GM12864 (cell line): ENCODE measurements at regions not wholly inside any gene's neighbourhood (a gene's known extent, or its start where the extent isn't known, plus 50 kb on each side); places are given as distances from the start of the nearest gene placed in this dataset.

Experiments
- DNase-seq: peaks from one replicate; pipeline ENCODE4 v3.0.0-alpha.2; 2011; ENCODE audit warnings: low read depth
- H3K4me3 ChIP-seq: 2 replicates; pipeline ENCODE4 v1.5.1; 2011; ENCODE audit warnings: mild to moderate bottlenecking, low read depth, low read length, control low read depth
- TF ChIP-seq, protein P1 (sequence below): IDR thresholded peaks from 2 replicates; pipeline ENCODE4 v1.5.1; 2011; ENCODE audit warnings: low read depth, mild to moderate bottlenecking, moderate library complexity, low read length, control low read depth, inconsistent platforms; ENCODE audit errors: missing control alignments

DNA sequence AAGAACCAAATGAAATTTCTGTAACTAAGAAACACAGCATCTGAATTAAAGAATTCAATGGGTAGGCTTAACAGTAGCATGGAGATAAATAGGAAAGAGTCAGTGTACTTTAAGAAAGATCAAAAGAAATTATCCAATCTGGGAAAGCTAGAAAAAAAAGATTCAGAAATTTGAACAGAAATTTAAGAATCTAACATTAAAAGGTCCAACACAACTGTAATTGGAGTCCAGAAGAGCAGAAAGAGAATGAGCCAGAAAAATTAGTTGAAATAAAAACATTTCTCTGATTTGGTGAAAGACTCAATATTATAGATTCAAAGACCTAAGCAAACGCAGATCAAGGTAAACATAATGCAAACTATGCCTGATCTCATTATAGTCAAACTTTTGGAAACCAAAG, 187.1 kb downstream of the C3orf38 start:
- no peak overlapping the region for H3K4me3 ChIP-seq
- TF ChIP-seq, protein P1, sequence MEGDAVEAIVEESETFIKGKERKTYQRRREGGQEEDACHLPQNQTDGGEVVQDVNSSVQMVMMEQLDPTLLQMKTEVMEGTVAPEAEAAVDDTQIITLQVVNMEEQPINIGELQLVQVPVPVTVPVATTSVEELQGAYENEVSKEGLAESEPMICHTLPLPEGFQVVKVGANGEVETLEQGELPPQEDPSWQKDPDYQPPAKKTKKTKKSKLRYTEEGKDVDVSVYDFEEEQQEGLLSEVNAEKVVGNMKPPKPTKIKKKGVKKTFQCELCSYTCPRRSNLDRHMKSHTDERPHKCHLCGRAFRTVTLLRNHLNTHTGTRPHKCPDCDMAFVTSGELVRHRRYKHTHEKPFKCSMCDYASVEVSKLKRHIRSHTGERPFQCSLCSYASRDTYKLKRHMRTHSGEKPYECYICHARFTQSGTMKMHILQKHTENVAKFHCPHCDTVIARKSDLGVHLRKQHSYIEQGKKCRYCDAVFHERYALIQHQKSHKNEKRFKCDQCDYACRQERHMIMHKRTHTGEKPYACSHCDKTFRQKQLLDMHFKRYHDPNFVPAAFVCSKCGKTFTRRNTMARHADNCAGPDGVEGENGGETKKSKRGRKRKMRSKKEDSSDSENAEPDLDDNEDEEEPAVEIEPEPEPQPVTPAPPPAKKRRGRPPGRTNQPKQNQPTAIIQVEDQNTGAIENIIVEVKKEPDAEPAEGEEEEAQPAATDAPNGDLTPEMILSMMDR = no peak
- no peak for DNase-seq

DNA sequence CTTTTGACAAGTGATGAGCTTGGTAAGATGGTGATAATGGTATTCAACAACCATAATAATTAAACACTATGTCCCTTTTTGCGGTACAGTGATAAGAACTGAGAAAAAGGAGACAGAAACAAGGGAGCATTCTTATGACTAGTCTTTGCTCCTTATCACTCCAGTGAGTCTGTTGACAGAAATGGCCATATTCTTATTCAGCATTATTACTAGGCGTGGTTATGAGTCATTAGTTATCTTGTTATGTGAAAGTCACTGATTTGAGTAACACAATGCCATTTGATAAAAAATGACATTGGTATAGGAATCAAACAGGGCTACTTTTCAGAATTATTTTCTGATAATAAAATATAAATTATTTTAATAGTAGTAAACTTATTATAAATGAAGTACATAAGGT, 193.5 kb downstream of the C3orf38 start:
- H3K4me3 ChIP-seq = no peak overlapping the region
- no peak for DNase-seq
- TF ChIP-seq, protein P1 = no peak

DNA sequence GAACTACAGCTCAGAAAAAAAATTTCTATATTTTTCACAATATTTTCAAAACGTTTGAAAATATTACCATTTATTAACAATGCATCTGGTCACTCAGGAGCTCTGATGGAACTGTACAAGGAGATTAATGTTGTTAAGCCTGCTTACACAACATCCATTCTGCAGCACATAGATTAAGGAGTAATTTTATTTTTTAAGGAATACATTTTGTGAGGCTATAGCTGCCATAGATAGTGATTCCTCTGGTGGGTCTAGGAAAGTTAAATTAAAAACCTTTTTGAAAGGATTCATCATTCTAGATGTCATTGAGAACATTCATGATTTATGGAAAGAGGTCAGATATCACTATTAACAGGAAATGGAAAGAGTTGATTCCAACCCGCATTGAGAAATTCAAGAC, 196.9 kb downstream of the C3orf38 start:
- no peak for DNase-seq
- H3K4me3 ChIP-seq = no peak overlapping the region
- TF ChIP-seq, protein P1 = no peak

DNA sequence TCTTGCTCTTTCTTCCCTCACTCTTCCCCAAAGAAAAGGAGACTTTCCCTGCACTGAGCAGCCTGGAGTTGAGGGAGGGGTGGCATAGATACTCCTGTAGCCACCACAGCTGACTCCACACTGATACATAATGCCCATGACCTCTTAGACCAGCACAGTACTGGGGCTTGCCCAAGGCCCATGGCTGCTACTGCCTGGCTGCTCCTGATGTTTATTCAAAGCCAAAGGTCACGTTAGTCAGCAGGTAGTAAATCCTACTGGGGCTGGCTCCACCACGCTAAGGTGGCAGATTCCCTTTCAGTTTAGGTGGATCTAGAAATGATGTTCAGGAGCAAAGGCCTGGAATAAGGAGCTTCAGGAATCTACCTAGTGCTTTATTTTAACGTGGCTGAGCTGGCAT, 212.7 kb downstream of the C3orf38 start:
- TF ChIP-seq, protein P1 = no peak
- DNase-seq = no peak
- no peak overlapping the region for H3K4me3 ChIP-seq

DNA sequence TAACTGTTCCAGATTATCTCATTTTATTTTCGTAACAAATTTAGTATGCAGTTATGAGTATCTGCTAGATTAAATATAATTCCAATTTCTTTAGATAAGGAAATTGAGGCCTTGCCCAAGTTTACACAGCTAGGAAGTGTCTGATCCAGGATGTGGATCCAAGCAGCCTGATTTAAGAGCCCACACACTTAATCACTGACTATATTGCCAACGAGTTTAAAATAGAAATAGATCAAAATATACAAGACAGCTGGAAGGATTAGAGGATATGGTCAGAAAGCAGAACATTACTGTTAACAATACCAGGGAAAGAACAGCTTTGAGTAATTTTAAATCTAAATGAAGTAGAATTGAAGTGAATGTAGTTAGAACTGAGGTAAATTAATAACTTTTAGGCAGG, 215.2 kb downstream of the C3orf38 start:
- H3K4me3 ChIP-seq = no peak overlapping the region
- TF ChIP-seq, protein P1 = no peak
- DNase-seq = no peak

DNA sequence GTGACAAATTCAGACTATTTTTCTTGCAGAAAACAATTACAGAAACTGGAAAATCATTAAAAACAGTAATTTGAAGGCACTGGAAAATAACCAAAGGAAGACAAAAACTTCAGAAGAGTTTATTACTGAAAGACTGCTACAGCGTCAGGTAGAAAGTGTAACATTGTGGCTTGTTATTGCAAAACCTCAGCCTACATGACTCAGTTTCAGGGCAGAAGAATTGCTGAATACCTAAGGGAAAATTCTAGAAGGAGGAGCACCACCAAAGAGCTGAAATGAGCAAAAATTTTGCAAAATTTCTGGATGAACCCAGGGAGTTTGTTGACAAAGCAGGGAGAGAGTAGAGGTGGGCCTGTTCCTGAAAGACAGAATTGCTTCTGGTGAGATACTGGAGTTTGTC, 219.6 kb downstream of the C3orf38 start:
- DNase-seq = no peak
- TF ChIP-seq, protein P1 = no peak
- no peak overlapping the region for H3K4me3 ChIP-seq

DNA sequence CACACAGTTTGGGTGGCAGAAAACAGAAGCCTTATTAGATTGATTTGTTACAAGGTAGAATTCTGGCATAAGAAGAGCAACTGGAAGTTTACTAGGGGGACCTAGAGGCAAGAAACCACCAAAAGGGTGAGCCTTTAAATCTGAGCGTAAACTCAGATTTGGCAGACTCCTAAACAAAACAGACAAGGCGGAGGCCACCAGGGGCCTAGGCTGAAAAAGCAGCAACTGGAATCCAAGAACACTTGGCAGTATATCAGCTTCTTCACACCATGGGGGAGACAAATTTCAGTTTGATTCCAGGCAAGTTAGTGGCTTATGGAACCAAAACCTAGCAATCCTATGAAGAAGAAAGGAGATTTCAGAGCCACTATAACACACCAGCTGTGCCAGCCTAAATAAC, 220.0 kb downstream of the C3orf38 start:
- TF ChIP-seq, protein P1 = no peak
- DNase-seq = no peak
- H3K4me3 ChIP-seq = no peak overlapping the region
